ENCODE measurements at regions not wholly inside any gene's neighbourhood (a gene's known extent, or its start where the extent isn't known, plus 50 kb on each side); places are given as distances from the start of the nearest gene placed in this dataset.

- no peak overlapping the region for H3K27ac ChIP-seq (ENCODE audit: extremely low read depth, low read depth, low read length)
- POLR2A ChIA-PET = no interaction called here
- DNase-seq (ENCODE audit: extremely low read depth in 1 of 4, low spot score in 3 of 4) (no peak), ATAC-seq (no peak), FAIRE-seq (no peak)
- H3K4me1 ChIP-seq (replicated peaks in 1 of 2; ENCODE audit: control insufficient read depth in 2 of 2, insufficient read depth in 2 of 2, low read length in 2 of 2) = no peaks in the 10 kb centered on the region
- H3K9me1 ChIP-seq (ENCODE audit: control insufficient read depth, insufficient read depth, low read length) = no peaks in the 10 kb centered on the region
- no peak overlapping the region for H3K4me2 ChIP-seq (ENCODE audit: insufficient read depth, low read length)
- H3K4me3 ChIP-seq = no peak overlapping the region
- H3K27me3 ChIP-seq (ENCODE audit: control insufficient read depth in 2 of 2, insufficient read depth in 2 of 2, low read length in 2 of 2) = no peaks in the 10 kb centered on the region
- no peaks in the 10 kb centered on the region for H3K79me2 ChIP-seq (ENCODE audit: control insufficient read depth, insufficient read depth, low read length)
- no peaks in the 10 kb centered on the region for H3K36me3 ChIP-seq (ENCODE audit: control insufficient read depth, insufficient read depth, low read length)
- no peaks in the 10 kb centered on the region for H4K20me1 ChIP-seq (replicated peaks; ENCODE audit: control insufficient read depth, insufficient read depth, low read length)
- intact Hi-C loops (cut with micrococcal nuclease) = no loop called here
- no peaks in the 10 kb centered on the region for H3K9me3 ChIP-seq (replicated peaks; ENCODE audit: control insufficient read depth, insufficient read depth, low read depth, low read length)
- no TSS peak for BruUV-seq (replicated peaks)
- CTCF ChIA-PET (ENCODE audit: low intra/inter-chr PET ratio) = no interaction called here
- WGBS (ENCODE audit: insufficient coverage, low coverage, missing lambda C conversion rate) = 0% methylated on average over 2 of the region's 2 CpGs
- H2AFZ ChIP-seq (ENCODE audit: low read depth, low read length) = no peak overlapping the region
- in situ Hi-C loops (cut with MboI) = no loop called here
- no peak overlapping the region for H3K9ac ChIP-seq (ENCODE audit: insufficient read depth in 1 of 2, low read depth in 2 of 2, low read length in 2 of 2)
- TF ChIP-seq HCFC1 (IDR thresholded peaks at IDR 0.05; ENCODE audit: low read depth, low read length) (no peak), CHD7 (IDR thresholded peaks at IDR 0.05; ENCODE audit: low read depth, low read length) (no peak), PHF20 (IDR thresholded peaks at IDR 0.05; ENCODE audit: partially characterized antibody) (no peak), ATF6 (CRISPR knock-in tag; IDR thresholded peaks at IDR 0.05) (no peak), BRF1 (IDR thresholded peaks at IDR 0.05; ENCODE audit: borderline replicate concordance, extremely low read depth, insufficient read length) (no peak), MIER1 (IDR thresholded peaks at IDR 0.05; ENCODE audit: low read depth) (no peak), ZNF584 (CRISPR knock-in tag; IDR thresholded peaks at IDR 0.05; ENCODE audit: low read depth) (no peak), ELK1 (CRISPR knock-in tag; IDR thresholded peaks at IDR 0.05) (no peak), KAT2B (IDR thresholded peaks at IDR 0.05; ENCODE audit: low read depth, low read length) (no peak)
Measured at GRCh38 chr2:122758967-122759366, 1003.5 kb downstream of the TSN start.
